Keratinocyte (primary cell): ENCODE measurements at regions not wholly inside any gene's neighbourhood (a gene's known extent, or its start where the extent isn't known, plus 50 kb on each side); places are given as distances from the start of the nearest gene placed in this dataset.

Source experiments
- DNase-seq: peaks from one replicate; pipeline ENCODE4 v3.0.0-alpha.2; 2011; ENCODE audit warnings: low read depth, missing footprints, low spot score
- FAIRE-seq: peaks from 2 replicates; lab custom pipeline; 2011; peaks lifted over from hg19 to GRCh38; lab: Jason Lieb, UNC
- H2AFZ ChIP-seq: 2 replicates; pipeline ENCODE4 v1.6.0; 2012; ENCODE audit warnings: low read length, control low read depth, inconsistent platforms; ENCODE audit not compliant: control insufficient read depth
- H3K27ac ChIP-seq: 2 replicates; pipeline ENCODE4 v1.5.1; 2011; ENCODE audit warnings: low read length; ENCODE audit not compliant: control insufficient read depth, insufficient read depth
- H3K27me3 ChIP-seq: 3 replicates; pipeline ENCODE4 v1.6.0; 2011; ENCODE audit warnings: low read length; ENCODE audit not compliant: control insufficient read depth, insufficient read depth; ENCODE audit errors: extremely low read depth
- H3K36me3 ChIP-seq, 2 experiments: 2 replicates in 1 of 2; 3 replicates in 1 of 2; pipeline ENCODE4 v1.5.1; 2011; ENCODE audit warnings: low read length in 2 of 2, mild to moderate bottlenecking in 1 of 2; ENCODE audit not compliant: control insufficient read depth in 2 of 2, insufficient read depth in 2 of 2; ENCODE audit errors: extremely low read depth in 1 of 2
- H3K4me1 ChIP-seq: 3 replicates; pipeline ENCODE4 v1.5.1; 2011; ENCODE audit warnings: low read length; ENCODE audit not compliant: control insufficient read depth, insufficient read depth; ENCODE audit errors: extremely low read depth
- H3K4me2 ChIP-seq: 3 replicates; pipeline ENCODE4 v1.6.0; 2011; ENCODE audit warnings: low read depth, low read length; ENCODE audit not compliant: control insufficient read depth, insufficient read depth; ENCODE audit errors: extremely low read depth
- H3K4me3 ChIP-seq, 3 experiments: fragments of 200-600 bp in 1 of 3; sonication (generic) in 1 of 3; 2 replicates in 2 of 3; 3 replicates in 1 of 3; pipeline ENCODE4 v1.5.1; 2011 to 2016; ENCODE audit warnings: low read length in 3 of 3, mild to moderate bottlenecking in 3 of 3, control low read depth in 2 of 3, inconsistent platforms in 1 of 3, low read depth in 1 of 3, mixed read lengths in 1 of 3, mixed run types in 1 of 3, moderate library complexity in 1 of 3; ENCODE audit not compliant: control insufficient read depth in 2 of 3, insufficient read depth in 2 of 3; ENCODE audit errors: extremely low read depth in 1 of 3
- H3K79me2 ChIP-seq: 2 replicates; pipeline ENCODE4 v1.6.0; 2012; ENCODE audit warnings: low read length; ENCODE audit not compliant: control insufficient read depth, insufficient read depth
- H3K9ac ChIP-seq: 3 replicates; pipeline ENCODE4 v1.6.0; 2011; ENCODE audit warnings: low read length; ENCODE audit not compliant: control insufficient read depth, insufficient read depth; ENCODE audit errors: extremely low read depth
- H3K9me1 ChIP-seq: 3 replicates; pipeline ENCODE4 v1.6.0; 2011; ENCODE audit warnings: low read length; ENCODE audit not compliant: control insufficient read depth, insufficient read depth; ENCODE audit errors: extremely low read depth
- H3K9me3 ChIP-seq: 2 replicates; pipeline ENCODE4 v1.5.1; 2012; ENCODE audit warnings: low read depth, low read length; ENCODE audit not compliant: control insufficient read depth
- H4K20me1 ChIP-seq: 3 replicates; pipeline ENCODE4 v1.6.0; 2011; ENCODE audit warnings: low read length; ENCODE audit not compliant: control insufficient read depth, insufficient read depth; ENCODE audit errors: extremely low read depth
- CTCF ChIP-seq, 3 experiments: IDR thresholded peaks in 1 of 3; conservative IDR thresholded peaks in 1 of 3; optimal IDR thresholded peaks in 1 of 3; 2 replicates in 2 of 3; 3 replicates in 1 of 3; pipeline versions ENCODE3 to v1.5.1; 2011; ENCODE audit warnings: low read length in 3 of 3, mild to moderate bottlenecking in 3 of 3, moderate library complexity in 2 of 3, control low read depth in 1 of 3, inconsistent platforms in 1 of 3; ENCODE audit not compliant: insufficient read depth in 2 of 3; ENCODE audit errors: extremely low read depth in 1 of 3
- EZH2 ChIP-seq: IDR thresholded peaks from one replicate; pipeline ENCODE4 v1.6.1; 2012; ENCODE audit warnings: inconsistent platforms, mild to moderate bottlenecking, low read length, moderate library complexity
- dilution Hi-C: fragments of 300-500 bp; cut with MboI; formaldehyde crosslinking; loops from one replicate; pipeline ENCODE4 v1.7.0; 2020; ENCODE audit warnings: low sequenced_read_pairs; ENCODE audit not compliant: extremely low pct_ligation_motif_present

GRCh38 chr18:68608851-68609490, 105.9 kb downstream of the TMX3 start:
- FAIRE-seq: no peak
- no peak overlapping the region for H3K4me2 ChIP-seq
- no peak for DNase-seq
- no peaks in the 10 kb centered on the region for H3K79me2 ChIP-seq
- no peaks in the 10 kb centered on the region for H3K9me1 ChIP-seq
- TF ChIP-seq EZH2: no peak
- no peak for TF ChIP-seq CTCF (optimal IDR thresholded peaks at IDR 0.05 in 1 of 3, IDR thresholded peaks at IDR 0.05 in 1 of 3, conservative IDR thresholded peaks at IDR 0.05 in 1 of 3; ENCODE audit: extremely low read depth in 1 of 3, insufficient read depth in 2 of 3, low read length in 3 of 3)
- no peaks in the 10 kb centered on the region for H3K4me1 ChIP-seq
- H2AFZ ChIP-seq: no peak overlapping the region
- no peaks in the 10 kb centered on the region for H4K20me1 ChIP-seq
- H3K9ac ChIP-seq: no peak overlapping the region
- H3K4me3 ChIP-seq: no peak overlapping the region
- no peaks in the 10 kb centered on the region for H3K9me3 ChIP-seq
- H3K27me3 ChIP-seq: no peaks in the 10 kb centered on the region
- dilution Hi-C loops: no loop called here
- H3K27ac ChIP-seq: no peak overlapping the region
- no peaks in the 10 kb centered on the region for H3K36me3 ChIP-seq

- H3K9ac ChIP-seq: no peak overlapping the region
- no peak for FAIRE-seq
- H3K27me3 ChIP-seq: no peaks in the 10 kb centered on the region
- dilution Hi-C loops: no loop called here
- TF ChIP-seq EZH2 (no peak), CTCF (optimal IDR thresholded peaks at IDR 0.05 in 1 of 3, IDR thresholded peaks at IDR 0.05 in 1 of 3, conservative IDR thresholded peaks at IDR 0.05 in 1 of 3; ENCODE audit: extremely low read depth in 1 of 3, insufficient read depth in 2 of 3, low read length in 3 of 3) (no peak)
- H3K9me1 ChIP-seq: no peaks in the 10 kb centered on the region
- H3K9me3 ChIP-seq: no peaks in the 10 kb centered on the region
- H3K4me2 ChIP-seq: no peak overlapping the region
- DNase-seq: no peak
- H2AFZ ChIP-seq: no peak overlapping the region
- H3K4me1 ChIP-seq: no peaks in the 10 kb centered on the region
- H3K4me3 ChIP-seq: no peak overlapping the region
- H3K79me2 ChIP-seq: no peaks in the 10 kb centered on the region
- no peaks in the 10 kb centered on the region for H3K36me3 ChIP-seq
- no peak overlapping the region for H3K27ac ChIP-seq
- no peaks in the 10 kb centered on the region for H4K20me1 ChIP-seq
Observed at GRCh38 chr18:68607852-68608251, 107.1 kb downstream of the TMX3 start.
